Ecto neural progenitor cell (in vitro differentiated cells): ENCODE measurements at regions not wholly inside any gene's neighbourhood (a gene's known extent, or its start where the extent isn't known, plus 50 kb on each side); places are given as distances from the start of the nearest gene placed in this dataset.

Experiments
- DNase-seq: peaks from one replicate; pipeline ENCODE4 v3.0.0-alpha.2; 2018; ENCODE audit warnings: low spot score

DNA sequence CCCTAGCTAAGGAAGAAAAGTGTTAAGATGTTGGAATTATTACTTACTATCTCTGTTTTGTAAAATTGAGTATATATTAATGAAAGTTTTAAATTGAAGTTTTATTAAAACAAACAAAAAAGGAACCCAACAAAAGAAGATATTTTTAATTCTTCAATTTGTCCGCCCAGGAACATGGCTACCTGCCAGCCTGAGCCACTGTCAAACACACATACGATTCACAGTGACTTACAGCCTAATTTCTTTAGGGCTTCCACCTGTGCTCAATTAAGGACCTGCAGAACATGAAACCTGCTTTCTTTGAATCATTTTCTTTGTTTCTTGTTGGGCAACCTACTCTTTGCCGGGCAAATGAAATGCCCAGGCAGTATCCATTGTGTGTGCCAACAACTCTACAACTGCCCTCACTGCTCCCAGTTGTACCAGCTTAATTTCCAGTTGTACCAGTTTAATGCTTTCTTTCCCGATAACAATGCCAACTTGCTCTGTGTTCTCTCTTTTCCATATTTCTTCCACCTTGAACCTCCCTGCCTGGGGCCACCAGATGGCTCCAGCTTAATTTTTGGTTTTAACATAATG lies 181.7 kb downstream of the GBA3 start:
- no peak for DNase-seq

GRCh38 chr4:22873899-22874298 lies 181.2 kb downstream of the GBA3 start:
- DNase-seq: no peak

GRCh38 chr4:22870847-22871449 lies 178.2 kb downstream of the GBA3 start:
- DNase-seq: no peak

DNA sequence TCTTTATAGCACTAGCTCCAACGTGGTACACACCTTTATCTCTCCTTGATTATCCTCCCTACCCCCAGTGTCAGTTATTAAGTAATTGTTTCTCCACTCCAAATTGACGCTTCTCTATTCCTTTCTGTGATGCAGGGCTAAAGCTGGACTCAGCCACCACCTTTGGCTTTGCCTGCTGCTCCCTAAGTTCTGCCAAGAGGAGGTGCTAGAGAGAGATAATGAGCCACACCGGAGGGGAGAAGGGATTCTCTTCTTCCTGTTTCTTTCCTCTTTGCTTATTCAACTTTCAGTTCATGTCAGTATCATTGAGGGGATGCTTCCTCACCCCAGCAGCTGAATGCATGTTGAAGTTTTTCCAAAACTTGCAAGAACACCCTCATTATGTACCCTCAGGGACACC lies 176.5 kb downstream of the GBA3 start:
- DNase-seq: no peak
